Hippocampal formation (tissue), 2 donors: ENCODE measurements at regions not wholly inside any gene's neighbourhood (a gene's known extent, or its start where the extent isn't known, plus 50 kb on each side); places are given as distances from the start of the nearest gene placed in this dataset.

ENCODE experiments used
- DNase-seq, 2 donors: peaks; one replicate each; lab custom pipeline; 2025; lab: John Stamatoyannopoulos, UW

DNA sequence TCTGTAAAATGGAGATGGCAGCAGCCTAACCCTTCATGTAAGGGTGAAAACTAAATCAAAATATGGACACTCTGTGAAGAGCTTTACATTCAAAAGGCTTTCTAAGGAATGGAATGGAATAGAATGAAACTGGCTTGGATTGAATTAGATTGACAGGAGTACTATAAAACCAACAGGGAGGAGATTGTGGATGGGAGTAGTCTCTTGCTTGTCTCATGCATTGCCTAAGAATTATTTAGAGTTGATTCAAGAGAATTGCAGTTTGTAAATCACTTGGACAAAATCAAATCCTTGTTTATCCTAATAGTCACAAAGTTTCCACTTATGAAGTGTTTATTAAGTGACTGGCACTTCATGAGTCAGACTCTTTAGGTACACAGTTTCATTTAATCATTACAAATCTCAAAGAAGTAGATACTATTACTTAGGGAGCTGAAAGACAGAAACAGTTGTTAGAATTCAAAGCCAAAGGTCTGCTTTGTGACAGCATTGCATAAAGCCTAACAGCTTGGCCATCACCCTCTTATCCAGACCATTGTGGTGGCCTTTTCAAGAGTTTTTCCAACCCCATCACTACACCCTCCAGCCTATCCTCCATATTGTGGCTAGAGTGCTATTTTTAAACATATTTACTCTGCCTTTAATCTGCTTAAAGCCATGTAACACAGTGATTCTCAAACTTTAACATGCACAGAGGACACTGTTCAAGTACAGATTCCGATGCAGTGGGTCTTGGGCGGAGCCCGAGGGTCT, 91.9 kb upstream of the GHITM start:
- no peak for DNase-seq

- DNase-seq: no peak
These were observed 89.7 kb upstream of the GHITM start for GRCh38 chr10:84049645-84050011.

GRCh38 chr10:84053626-84054025, 85.7 kb upstream of the GHITM start:
- DNase-seq: no peak

DNA sequence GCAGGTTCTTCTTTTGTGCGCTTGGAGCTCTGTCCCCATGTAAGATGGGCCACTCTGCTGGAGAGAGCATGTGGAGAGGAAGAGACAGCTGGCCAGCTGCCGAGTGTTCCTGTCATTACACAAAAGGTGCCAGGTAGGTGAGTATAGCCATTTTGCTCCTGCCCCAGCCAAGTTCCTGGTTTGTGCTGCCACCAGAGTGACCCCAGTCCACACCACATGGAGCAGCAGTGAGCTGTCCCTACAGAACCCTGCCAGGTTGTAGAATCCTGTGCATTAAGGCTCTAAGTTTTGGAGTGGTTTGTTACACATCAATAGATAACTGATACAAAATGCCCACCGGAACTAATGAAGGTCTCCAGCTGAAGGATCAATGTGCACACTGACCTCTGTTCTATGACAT, 84.6 kb upstream of the GHITM start:
- DNase-seq: no peak

GRCh38 chr10:84059526-84059925, 79.8 kb upstream of the GHITM start:
- DNase-seq: no peak

GRCh38 chr10:84063440-84063839, 75.9 kb upstream of the GHITM start:
- DNase-seq: no peak

DNA sequence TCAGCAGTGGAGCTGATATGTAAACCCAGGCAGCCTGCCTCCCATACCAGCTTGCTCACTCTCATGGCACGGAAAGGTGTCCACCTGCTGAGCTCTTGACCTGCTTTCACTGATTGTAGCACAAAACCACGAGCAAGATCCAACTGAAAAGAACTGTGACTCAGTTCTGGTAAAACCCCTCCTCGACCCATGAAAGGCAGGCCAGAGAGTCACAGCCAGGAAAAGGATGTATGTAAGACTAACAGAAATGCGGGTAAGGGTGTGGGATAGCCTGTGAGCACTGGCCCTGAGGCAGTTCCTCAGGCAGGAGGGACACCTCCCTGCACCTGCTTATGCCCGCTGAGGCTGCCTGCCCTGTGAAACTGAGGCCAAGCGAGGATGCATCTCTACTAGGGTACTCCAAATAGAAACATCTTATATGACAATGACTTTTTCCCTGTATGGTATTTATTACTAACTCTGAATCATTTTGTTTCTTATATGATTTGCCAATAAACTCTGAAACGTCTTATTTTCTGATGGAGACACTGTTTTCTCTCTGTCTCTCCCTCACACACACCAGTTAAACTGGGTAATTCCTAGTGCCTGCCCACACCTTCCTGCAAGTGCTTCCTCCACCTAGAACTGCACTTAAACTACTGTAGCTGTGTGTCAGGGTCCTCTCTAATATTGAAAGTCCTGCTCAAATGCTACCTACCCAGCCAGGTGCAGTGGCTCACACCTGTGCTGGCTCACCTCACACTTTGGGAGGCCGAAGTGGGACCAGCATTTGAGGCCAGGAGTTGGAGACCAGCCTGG, 73.3 kb upstream of the GHITM start:
- DNase-seq: no peak

DNA sequence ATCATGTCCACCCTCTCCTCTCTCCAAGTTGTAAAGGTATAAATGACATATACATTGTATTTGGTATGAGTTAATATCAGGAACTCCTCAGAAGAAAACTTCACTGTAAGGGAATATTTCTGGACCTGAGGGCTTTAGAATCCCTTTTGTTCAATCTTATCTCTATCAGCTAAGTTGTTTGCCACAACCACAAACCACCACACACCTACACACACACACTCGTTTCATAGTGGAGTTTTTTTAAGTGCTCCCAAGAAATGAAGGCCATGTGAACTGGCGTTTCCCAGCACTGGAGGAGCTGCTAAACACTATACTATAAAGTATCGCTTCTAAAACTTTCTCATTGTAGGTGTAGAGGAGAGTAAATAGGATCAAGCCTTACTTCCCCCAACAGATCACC, 64.8 kb upstream of the GHITM start:
- no peak for DNase-seq

DNA sequence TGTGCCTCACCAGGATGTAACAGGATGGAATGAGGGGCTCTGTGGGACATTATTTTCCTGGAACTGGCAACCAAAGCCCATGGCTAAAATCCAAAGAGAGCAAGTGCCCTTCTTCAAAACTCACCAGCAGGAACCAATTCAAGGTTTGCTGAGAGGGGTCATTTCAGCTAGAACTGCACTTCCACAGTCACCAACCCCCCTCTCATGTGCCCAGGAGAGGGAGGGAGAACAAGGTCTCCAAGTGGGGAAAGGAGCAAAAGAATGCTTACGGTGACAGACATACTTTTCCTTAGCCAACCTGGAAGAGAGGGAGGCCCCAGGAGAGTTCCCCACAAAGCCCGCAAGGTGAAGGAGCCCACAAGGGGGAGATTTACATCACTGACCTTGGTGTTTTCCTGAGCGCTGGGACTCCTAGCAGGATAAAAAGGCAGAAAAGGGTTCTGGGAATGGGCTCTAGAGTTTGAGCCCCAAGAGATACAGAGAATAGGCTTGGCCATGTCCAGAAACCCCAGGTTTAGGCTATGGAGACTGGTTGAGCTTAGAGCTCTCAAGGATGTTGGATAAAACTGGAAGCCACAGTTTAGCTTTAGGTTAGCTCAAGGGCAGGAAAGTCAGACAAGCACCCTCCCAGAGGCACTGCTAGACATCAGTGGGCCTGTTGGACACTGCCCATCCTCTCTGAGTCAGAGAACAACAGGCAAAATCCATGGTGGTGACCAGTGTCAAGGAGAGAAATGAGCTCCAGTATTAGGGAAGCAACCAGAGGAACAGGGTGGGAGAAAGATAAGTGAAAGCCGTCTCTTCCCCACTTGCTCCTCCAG, 63.9 kb upstream of the GHITM start:
- DNase-seq: no peak

- DNase-seq: no peak
These were observed 63.3 kb upstream of the GHITM start for GRCh38 chr10:84076047-84076388.

DNA sequence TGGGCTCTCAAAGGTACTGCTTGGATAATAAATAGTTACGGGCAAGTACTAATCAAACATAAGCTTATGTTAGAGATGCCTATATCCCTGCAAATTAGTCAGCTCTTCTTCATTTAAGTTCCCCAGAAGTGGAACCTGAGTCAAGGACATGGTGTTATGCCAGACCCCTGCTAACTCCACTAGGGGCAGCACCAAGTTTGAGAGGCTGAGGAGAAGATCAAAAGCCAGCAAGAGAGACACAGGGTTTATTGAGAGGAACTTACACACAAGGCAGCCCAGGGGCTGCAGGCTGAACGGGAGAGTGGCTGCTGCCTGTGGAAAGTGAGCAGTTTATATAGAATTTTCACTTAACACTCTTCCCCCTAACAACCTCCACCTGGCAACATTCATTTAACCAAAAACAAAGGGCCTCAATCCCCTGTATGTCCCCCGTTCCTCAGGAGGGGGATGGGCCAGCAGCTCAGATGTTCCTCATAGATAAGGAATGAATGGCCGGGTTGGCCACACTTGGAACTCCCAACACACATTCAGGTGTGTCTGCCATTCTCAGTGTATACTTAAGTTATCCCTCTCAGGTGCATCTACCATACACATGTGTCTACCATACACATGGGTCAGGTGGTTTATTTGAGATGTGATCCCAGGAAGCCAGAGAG, 62.6 kb upstream of the GHITM start:
- DNase-seq: no peak

DNA sequence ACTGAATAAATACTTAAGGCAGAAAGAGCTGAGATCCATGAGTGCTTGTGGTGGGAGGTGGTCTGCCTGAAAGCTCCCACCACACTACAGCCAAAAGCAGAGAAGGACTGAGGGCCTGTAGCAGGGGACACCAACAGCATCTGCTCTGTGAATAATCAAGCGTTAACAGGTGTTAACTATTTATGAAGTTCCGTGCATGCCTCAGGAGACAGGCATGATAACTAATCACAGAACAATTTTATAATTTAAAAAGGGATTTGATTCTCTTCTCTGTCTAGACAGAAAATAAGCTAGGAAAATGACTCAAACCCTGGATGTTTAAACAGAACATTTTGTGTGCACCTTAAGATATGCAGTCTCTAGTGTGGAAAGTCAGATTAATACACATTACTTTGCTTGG, 61.5 kb upstream of the GHITM start:
- DNase-seq: no peak

DNA sequence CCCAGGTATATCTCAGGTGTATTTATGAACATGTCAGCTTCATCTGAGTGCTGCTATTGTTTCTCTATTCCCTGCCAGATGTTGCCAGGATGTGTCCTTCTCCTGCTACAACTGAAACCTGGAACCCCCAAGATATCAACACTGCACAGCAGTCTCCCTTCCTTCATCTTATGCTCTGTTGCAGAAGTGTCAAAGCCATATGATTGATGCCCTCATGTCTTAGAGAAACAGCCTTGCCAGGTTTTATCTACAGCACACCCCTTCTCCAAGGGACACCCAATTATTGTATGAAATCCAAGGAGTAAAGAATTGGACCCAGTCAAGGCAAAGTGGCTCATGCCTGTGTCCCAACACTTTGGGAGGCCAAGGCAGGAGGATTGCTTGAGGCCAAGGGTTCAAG, 60.5 kb upstream of the GHITM start:
- DNase-seq: no peak

DNA sequence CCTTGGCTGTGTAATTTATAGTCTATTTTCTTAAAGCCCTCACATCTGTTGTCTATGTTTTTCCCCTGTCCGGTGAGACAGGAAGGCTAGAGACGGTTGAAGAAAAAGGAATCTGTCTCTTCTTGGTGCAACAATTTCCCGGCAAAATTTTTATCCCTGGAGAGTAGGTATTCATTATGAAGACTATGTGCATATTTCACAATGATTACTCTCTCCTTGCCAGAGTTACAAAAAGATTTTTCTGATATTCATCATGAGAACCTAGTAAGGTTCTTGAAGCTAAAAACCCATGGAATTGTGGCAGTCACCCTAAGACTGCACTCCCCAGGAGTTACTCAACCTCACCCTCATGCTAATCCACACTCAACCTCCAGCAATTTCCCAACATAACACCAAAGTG, 55.0 kb upstream of the GHITM start:
- no peak for DNase-seq

- no peak for DNase-seq
These were observed 52.1 kb upstream of the GHITM start for GRCh38 chr10:84087202-84087601.

DNA sequence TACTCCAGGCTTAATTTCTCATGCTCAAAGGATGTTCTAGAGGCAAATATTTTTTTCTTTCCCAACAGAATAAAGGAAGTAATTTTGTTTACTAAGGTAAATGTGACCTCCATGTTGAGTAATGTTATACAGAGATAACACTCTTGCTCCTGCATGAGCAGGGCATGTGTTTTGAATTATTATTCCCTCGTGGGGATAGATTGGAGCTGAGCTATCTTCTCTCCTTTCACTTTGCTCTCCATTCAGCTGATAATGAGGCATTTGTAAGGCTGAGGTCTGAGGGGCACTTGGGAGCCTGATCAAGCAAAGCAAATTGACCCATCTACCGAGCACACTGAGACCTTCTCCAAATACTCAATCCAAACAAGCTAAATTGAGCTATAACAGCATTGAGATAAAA, 50.7 kb upstream of the GHITM start:
- DNase-seq: no peak

DNA sequence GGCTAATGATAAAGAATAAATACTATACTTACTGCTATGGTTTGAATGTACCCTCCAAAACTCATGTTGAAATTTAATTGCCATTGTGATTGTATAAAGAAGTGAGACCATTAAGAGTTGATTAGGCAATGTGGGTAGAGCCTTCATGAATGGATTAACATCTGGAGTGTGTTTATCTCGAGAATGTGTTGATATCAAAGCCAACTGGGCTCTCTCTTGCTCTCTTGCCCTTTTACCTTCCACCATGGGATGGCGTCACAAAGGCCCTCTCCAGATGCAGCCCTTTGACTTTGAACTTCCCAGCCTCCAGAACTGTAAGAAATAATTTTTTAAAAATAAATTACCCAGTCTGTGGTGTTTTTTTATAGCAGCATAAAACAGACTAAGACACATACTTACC, 50.1 kb upstream of the GHITM start:
- DNase-seq: no peak
